K562 (cell line): ENCODE measurements at regions not wholly inside any gene's neighbourhood (a gene's known extent, or its start where the extent isn't known, plus 50 kb on each side); places are given as distances from the start of the nearest gene placed in this dataset.

ENCODE experiments used
- ATAC-seq: fragments of 200-7000 bp; cut with Tn5 transposase; 3 replicates; pipeline ENCODE4 v1.9.1; 2020; ENCODE audit warnings: moderate library complexity
- BruUV-seq: library from RNA; stranded (reverse); fragments of 400-500 nt; replicated peaks from 2 replicates; lab custom pipeline; 2021; lab: Mats Ljungman, UMichigan
- CTCF ChIA-PET: fragments of 300-600 bp; formaldehyde crosslinking; extraction: SDS; loops from one replicate; lab custom pipeline; 2021; ENCODE audit warnings: low intra/inter-chr PET ratio; lab: Yijun Ruan, JAX
- POLR2A ChIA-PET: fragments of 300-600, 350-650 bp; sonication (Branson Sonifier 250); formaldehyde crosslinking; extraction: SDS; loops from one replicate; lab custom pipeline; 2021; ENCODE audit warnings: antibody characterized with exemption, inconsistent platforms; lab: Yijun Ruan, JAX
- DNase-seq, 4 experiments: peaks; one replicate each; pipeline versions ENCODE4 v3.0.0 to v3.0.0-alpha.2; 2011 to 2018; ENCODE audit warnings: low spot score in 3 of 4, mixed read lengths in 3 of 4; ENCODE audit errors: extremely low read depth in 1 of 4
- FAIRE-seq: peaks from 2 replicates; lab custom pipeline; 2011; peaks lifted over from hg19 to GRCh38; lab: Jason Lieb, UNC
- H2AFZ ChIP-seq: 2 replicates; pipeline ENCODE4 v1.6.0; 2011; ENCODE audit warnings: low read depth, low read length, control low read depth, inconsistent platforms
- H3K27ac ChIP-seq: fragments of 200-600 bp; 3 replicates; pipeline ENCODE4 v1.8.0; 2011; ENCODE audit warnings: low read depth, mild to moderate bottlenecking, control low read depth, inconsistent platforms, low read length, moderate library complexity, mixed read lengths; ENCODE audit errors: extremely low read depth
- H3K27me3 ChIP-seq, 2 experiments: fragments of 300-600 bp in 1 of 2; 2 replicates in 1 of 2; 3 replicates in 1 of 2; pipeline versions ENCODE4 v1.6.0 to v1.8.0; 2011; ENCODE audit warnings: inconsistent platforms in 2 of 2, low read length in 2 of 2, mild to moderate bottlenecking in 1 of 2, mixed read lengths in 1 of 2, moderate library complexity in 1 of 2; ENCODE audit not compliant: control insufficient read depth in 2 of 2, insufficient read depth in 2 of 2
- H3K36me3 ChIP-seq: fragments of 300-600 bp; 3 replicates; pipeline ENCODE4 v1.8.0; 2011; ENCODE audit warnings: mild to moderate bottlenecking, low read length, inconsistent platforms; ENCODE audit not compliant: control insufficient read depth, insufficient read depth
- H3K4me1 ChIP-seq, 2 experiments: fragments of 200-600 bp in 1 of 2; replicated peaks in 1 of 2; 2 replicates in 1 of 2; 3 replicates in 1 of 2; pipeline versions ENCODE4 v1.5.1 to v1.8.0; 2011; ENCODE audit warnings: inconsistent platforms in 2 of 2, low read length in 2 of 2, mild to moderate bottlenecking in 1 of 2, mixed read lengths in 1 of 2, moderate library complexity in 1 of 2; ENCODE audit not compliant: control insufficient read depth in 2 of 2, insufficient read depth in 2 of 2
- H3K4me2 ChIP-seq: 2 replicates; pipeline ENCODE4 v1.6.1; 2011; ENCODE audit warnings: low read length, control low read depth, inconsistent platforms, mixed read lengths; ENCODE audit not compliant: insufficient read depth
- H3K4me3 ChIP-seq: fragments of 200-600 bp; sonication (generic), shearing (Covaris generic); 2 replicates; pipeline ENCODE4 v1.5.1; 2016; ENCODE audit warnings: control low read depth, inconsistent platforms
- H3K79me2 ChIP-seq: fragments of 200-600 bp; 3 replicates; pipeline ENCODE4 v1.8.0; 2011; ENCODE audit warnings: low read length, inconsistent platforms; ENCODE audit not compliant: control insufficient read depth, insufficient read depth
- H3K9ac ChIP-seq, 2 experiments: 2 replicates each; pipeline versions ENCODE4 v1.6.0 to v1.6.1; 2011; ENCODE audit warnings: low read depth in 2 of 2, low read length in 2 of 2, control low read depth in 1 of 2, inconsistent platforms in 1 of 2, mild to moderate bottlenecking in 1 of 2, mixed read lengths in 1 of 2; ENCODE audit not compliant: insufficient read depth in 1 of 2
- H3K9me1 ChIP-seq: one replicate; pipeline ENCODE4 v1.6.0; 2011; ENCODE audit warnings: inconsistent platforms, mild to moderate bottlenecking, low read length, moderate library complexity; ENCODE audit not compliant: control insufficient read depth, insufficient read depth
- H3K9me3 ChIP-seq: replicated peaks from 2 replicates; pipeline ENCODE4 v1.5.1; 2011; ENCODE audit warnings: low read depth, low read length, inconsistent platforms; ENCODE audit not compliant: control insufficient read depth, insufficient read depth
- H4K20me1 ChIP-seq: replicated peaks from 2 replicates; pipeline ENCODE4 v1.6.1; 2011; ENCODE audit warnings: low read length, inconsistent platforms, mixed read lengths; ENCODE audit not compliant: control insufficient read depth, insufficient read depth
- C11orf30 ChIP-seq: fragments of 450-650 bp; IDR thresholded peaks from 2 replicates; pipeline ENCODE4 v1.6.1; 2016; ENCODE audit warnings: low read depth, mild to moderate bottlenecking
- MAFG ChIP-seq: fragments of 450-650 bp; conservative IDR thresholded peaks from 2 replicates; pipeline ENCODE4 v1.6.1; 2016; ENCODE audit warnings: missing genetic modification characterization, missing compliant biosample characterization
- TCFL5 ChIP-seq: fragments of 250-450 bp; sonication (Bioruptor Pico); conservative IDR thresholded peaks from 2 replicates; pipeline ENCODE4 v1.6.1; 2021; ENCODE audit warnings: mild to moderate bottlenecking, moderate library complexity, matching md5 sums
- ZNF316 ChIP-seq: fragments of 450-650 bp; IDR thresholded peaks from 2 replicates; pipeline ENCODE4 v1.6.1; 2016
- WGBS: fragments of 100-300 bp; shearing (Covaris generic); methylation state at CpG from one replicate; pipeline ENCODE4 v1.1.6; 2016; ENCODE audit warnings: low coverage, mixed read lengths; ENCODE audit not compliant: insufficient coverage; ENCODE audit errors: missing lambda C conversion rate; 5-methylcytosine and 5-hydroxymethylcytosine counted together
- in situ Hi-C: fragments of 300-500 bp; cut with MboI; formaldehyde crosslinking; loops from 4 replicates; pipeline ENCODE4 v1.15.0; 2018; ENCODE audit warnings: inconsistent platforms, mixed read lengths
- intact Hi-C: fragments of 100-400 bp; cut with micrococcal nuclease; formaldehyde crosslinking; loops from 2 replicates; pipeline ENCODE4 v1.14.2; 2022
- TF ChIP-seq, protein P1 (sequence below): fragments of 450-650 bp; IDR thresholded peaks from 2 replicates; pipeline ENCODE4 v1.6.1; 2016; ENCODE audit warnings: mild to moderate bottlenecking

- FAIRE-seq (no peak), ATAC-seq (no peak), DNase-seq (no peak)
- CTCF ChIA-PET: no interaction called here
- Histone ChIP-seq H3K27ac (no peak overlapping the region), H4K20me1 (no peaks in the 10 kb centered on the region), H3K4me1 (no peaks in the 10 kb centered on the region), H3K27me3 (peaks cover 2 to 22% of the 10 kb centered on the region in 2 experiments; a peak in 3 of 5 replicates), H3K4me2 (no peak overlapping the region), H3K79me2 (no peaks in the 10 kb centered on the region), H3K9me3 (no peaks in the 10 kb centered on the region), H3K4me3 (no peak overlapping the region), H2AFZ (no peak overlapping the region), H3K9ac (no peak overlapping the region), H3K9me1 (no peaks in the 10 kb centered on the region), H3K36me3 (no peaks in the 10 kb centered on the region)
- intact Hi-C loops (no loop called here), in situ Hi-C loops (no loop called here)
- POLR2A ChIA-PET: no interaction called here
- WGBS: 2% methylated on average over 17 of the region's 26 CpGs
- TF ChIP-seq, protein P1, sequence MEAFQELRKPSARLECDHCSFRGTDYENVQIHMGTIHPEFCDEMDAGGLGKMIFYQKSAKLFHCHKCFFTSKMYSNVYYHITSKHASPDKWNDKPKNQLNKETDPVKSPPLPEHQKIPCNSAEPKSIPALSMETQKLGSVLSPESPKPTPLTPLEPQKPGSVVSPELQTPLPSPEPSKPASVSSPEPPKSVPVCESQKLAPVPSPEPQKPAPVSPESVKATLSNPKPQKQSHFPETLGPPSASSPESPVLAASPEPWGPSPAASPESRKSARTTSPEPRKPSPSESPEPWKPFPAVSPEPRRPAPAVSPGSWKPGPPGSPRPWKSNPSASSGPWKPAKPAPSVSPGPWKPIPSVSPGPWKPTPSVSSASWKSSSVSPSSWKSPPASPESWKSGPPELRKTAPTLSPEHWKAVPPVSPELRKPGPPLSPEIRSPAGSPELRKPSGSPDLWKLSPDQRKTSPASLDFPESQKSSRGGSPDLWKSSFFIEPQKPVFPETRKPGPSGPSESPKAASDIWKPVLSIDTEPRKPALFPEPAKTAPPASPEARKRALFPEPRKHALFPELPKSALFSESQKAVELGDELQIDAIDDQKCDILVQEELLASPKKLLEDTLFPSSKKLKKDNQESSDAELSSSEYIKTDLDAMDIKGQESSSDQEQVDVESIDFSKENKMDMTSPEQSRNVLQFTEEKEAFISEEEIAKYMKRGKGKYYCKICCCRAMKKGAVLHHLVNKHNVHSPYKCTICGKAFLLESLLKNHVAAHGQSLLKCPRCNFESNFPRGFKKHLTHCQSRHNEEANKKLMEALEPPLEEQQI: no peak
- TF ChIP-seq C11orf30 (peak; percentile 26; the same call in 1 of the 2 replicates), MAFG (tag) (0 out of 2 replicates have a peak, but pooled peaks have one; percentile 10), ZNF316 (peak; percentile 63), TCFL5 (CRISPR knock-in tag) (no peak)
- no TSS peak for BruUV-seq
These were observed 1075.9 kb downstream of the BRD1 start for GRCh38 chr22:48751539-48752437.
